GM23248 (cell line): ENCODE measurements at regions not wholly inside any gene's neighbourhood (a gene's known extent, or its start where the extent isn't known, plus 50 kb on each side); places are given as distances from the start of the nearest gene placed in this dataset.

ENCODE experiments used
- EZH2 ChIP-seq: fragments of 200-600 bp; sonication (generic); IDR thresholded peaks from 2 replicates; pipeline ENCODE4 v1.6.1; 2018; ENCODE audit warnings: antibody characterized with exemption, mild to moderate bottlenecking; ENCODE audit not compliant: insufficient read depth, poor library complexity, severe bottlenecking
- EZH2phosphoT487 ChIP-seq: fragments of 200-600 bp; sonication (generic); IDR thresholded peaks from 2 replicates; pipeline ENCODE4 v1.6.1; 2018; ENCODE audit warnings: antibody characterized with exemption, moderate library complexity, mild to moderate bottlenecking, low read depth; ENCODE audit not compliant: insufficient read depth

DNA sequence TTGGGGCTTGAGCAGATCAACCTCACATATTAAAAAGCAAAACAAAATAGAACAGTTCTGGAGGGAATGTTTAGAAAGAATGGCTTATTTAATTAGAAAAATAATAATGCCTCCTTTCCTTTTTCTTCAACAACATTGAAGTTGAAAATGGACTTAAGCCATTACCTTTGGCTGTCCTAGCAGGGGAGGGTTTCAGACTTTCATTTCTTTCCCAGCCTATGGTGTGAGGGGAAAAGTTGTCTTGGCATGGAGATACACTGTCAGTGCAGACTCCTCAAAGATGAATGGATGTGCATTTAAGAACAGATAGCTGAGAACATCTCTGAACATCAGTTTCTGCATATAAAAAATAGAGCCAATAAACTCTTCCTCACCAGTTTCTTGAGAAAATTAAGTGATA, 169.5 kb downstream of the PAX1 start:
- no peak for TF ChIP-seq EZH2phosphoT487
- no peak for TF ChIP-seq EZH2
